GM12891 (cell line): ENCODE measurements at regions not wholly inside any gene's neighbourhood (a gene's known extent, or its start where the extent isn't known, plus 50 kb on each side); places are given as distances from the start of the nearest gene placed in this dataset.

ENCODE experiments used
- DNase-seq: peaks from one replicate; pipeline ENCODE4 v3.0.0; 2011; ENCODE audit warnings: low spot score; ENCODE audit not compliant: insufficient read length
- FAIRE-seq: peaks from 2 replicates; lab custom pipeline; 2011; peaks lifted over from hg19 to GRCh38; lab: Jason Lieb, UNC
- PAX5 ChIP-seq: IDR thresholded peaks from 2 replicates; pipeline ENCODE4 v1.6.1; 2011; ENCODE audit warnings: low read length, moderate library complexity, mild to moderate bottlenecking; ENCODE audit not compliant: insufficient read depth, severe bottlenecking
- POLR2A ChIP-seq: IDR thresholded peaks from 2 replicates; pipeline ENCODE4 v1.6.1; 2011; ENCODE audit warnings: low read depth, low read length, control low read depth
- POLR2AphosphoS5 ChIP-seq: IDR thresholded peaks from 2 replicates; pipeline ENCODE4 v1.6.1; 2011; ENCODE audit warnings: low read depth, low read length, control low read depth
- POU2F2 ChIP-seq: IDR thresholded peaks from 2 replicates; pipeline ENCODE4 v1.6.1; 2011; ENCODE audit warnings: low read depth, mild to moderate bottlenecking, control low read depth, low read length, moderate library complexity
- SPI1 ChIP-seq: IDR thresholded peaks from 2 replicates; pipeline ENCODE4 v1.6.1; 2011; ENCODE audit warnings: low read depth, low read length, control low read depth
- TAF1 ChIP-seq: IDR thresholded peaks from 2 replicates; pipeline ENCODE4 v1.6.1; 2011; ENCODE audit warnings: low read depth, low read length, control low read depth

DNA sequence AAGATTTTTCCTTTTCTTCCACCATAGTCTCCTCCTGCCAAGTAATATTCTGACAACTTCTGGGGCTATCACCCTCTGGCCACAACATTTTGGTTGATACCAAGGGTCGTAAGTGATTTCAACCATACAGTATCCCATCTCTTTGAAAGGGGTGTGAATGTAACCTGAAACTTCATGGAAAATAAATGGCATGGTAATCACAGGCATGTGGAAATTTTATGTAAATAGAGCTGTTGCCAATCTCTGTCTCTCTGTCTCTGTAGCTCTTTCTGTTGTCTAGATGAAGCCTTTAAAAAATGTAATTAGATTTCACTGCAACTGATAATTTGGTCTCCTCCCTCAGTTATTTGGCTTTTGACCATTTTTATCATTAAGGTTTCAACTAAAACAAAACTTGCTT lies 125.6 kb upstream of the RPRM start:
- no peak for DNase-seq
- TF ChIP-seq TAF1 (no peak), SPI1 (no peak), PAX5 (no peak), POLR2A (no peak), POLR2AphosphoS5 (no peak), POU2F2 (no peak)
- FAIRE-seq, result no peak

DNA sequence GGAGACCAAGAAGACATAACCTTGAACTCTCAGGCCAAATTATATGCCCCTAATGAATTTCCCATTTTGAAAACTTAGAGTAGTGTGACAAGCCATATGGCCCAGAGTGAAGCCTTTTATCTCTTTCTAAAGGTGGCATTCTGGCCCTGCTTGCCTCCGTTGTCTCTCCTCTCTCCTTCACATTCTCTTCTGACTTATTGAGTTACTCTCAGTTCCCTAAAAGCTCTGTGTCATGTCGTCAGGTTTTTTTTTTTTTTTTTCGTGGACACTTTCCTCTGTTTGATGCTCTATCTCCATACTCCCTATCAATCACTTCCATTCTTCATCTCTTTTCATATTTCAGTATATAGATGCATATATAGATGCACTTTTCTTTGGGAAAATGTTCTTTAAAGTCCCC lies 128.1 kb upstream of the RPRM start:
- FAIRE-seq (no peak), DNase-seq (no peak)
- peak; percentile 63 for TF ChIP-seq SPI1
- no peak for TF ChIP-seq POU2F2

DNA sequence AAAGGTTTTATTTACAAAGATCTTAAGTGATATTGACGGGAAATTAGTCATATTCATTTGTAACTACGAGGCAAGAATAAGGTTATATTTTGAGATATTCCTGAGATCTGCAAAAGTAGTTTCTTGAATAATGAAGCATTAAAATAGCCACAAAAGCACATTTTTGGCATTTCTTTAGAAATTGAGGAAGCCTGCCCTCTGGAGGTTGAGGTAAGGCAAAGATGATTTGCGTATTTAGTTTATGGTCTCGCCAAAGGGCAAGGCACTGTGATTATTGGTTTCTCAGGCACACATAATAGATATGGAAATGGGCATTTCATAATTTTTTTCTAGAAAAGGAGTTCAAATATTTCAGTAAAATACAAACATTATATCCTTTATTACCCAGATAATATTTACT lies 143.7 kb upstream of the RPRM start:
- FAIRE-seq, result no peak
- no peak for TF ChIP-seq POLR2AphosphoS5
- TF ChIP-seq SPI1, result no peak
- TF ChIP-seq POU2F2, result no peak
- no peak for TF ChIP-seq TAF1
- DNase-seq, result no peak

DNA sequence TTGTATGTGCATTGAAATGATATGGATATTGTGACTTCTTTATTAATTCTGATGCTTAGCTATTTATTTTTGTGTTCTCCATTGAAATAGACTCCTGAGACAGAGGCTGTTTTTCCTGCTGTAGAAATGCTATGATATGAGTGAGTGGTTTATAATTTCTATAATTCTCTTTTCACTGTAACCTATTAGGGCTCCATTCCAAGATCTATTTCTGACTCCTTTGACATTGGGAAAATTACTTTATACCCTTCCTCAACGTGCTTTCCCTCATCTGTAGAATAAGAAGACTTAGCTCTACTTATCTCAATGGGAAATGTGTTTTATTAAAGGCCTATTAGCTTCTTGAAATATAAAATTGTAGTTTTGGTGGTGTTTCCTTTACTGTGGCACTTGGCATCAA lies 144.5 kb upstream of the RPRM start:
- no peak for FAIRE-seq
- no peak for DNase-seq

DNA sequence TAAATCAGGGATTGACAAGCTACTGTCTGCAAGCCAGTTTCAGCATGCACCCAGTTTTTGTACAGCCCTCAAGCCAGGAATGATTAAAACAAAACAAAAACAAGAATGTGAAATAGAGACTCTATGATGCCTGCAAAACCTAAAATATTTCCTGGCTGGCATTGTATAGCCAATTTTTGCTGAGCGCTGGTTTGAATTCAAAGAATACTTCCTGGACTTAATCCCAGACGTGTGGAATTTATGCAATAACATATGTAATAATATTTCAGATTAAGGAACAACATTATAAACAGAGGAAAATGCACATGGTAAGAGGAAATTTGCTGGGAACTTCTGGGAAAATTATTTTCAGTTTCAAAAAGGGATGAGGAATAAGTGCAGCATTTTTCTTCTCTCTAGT lies 148.1 kb upstream of the RPRM start:
- FAIRE-seq (no peak), DNase-seq (no peak)
- TF ChIP-seq PAX5 (no peak), POU2F2 (no peak), POLR2A (no peak), SPI1 (no peak), POLR2AphosphoS5 (no peak), TAF1 (no peak)

More for the DNA sequence above, 144.5 kb upstream of the RPRM start:
- TF ChIP-seq PAX5 (no peak), POU2F2 (no peak), SPI1 (no peak), POLR2AphosphoS5 (no peak), TAF1 (no peak), POLR2A (no peak)

DNA sequence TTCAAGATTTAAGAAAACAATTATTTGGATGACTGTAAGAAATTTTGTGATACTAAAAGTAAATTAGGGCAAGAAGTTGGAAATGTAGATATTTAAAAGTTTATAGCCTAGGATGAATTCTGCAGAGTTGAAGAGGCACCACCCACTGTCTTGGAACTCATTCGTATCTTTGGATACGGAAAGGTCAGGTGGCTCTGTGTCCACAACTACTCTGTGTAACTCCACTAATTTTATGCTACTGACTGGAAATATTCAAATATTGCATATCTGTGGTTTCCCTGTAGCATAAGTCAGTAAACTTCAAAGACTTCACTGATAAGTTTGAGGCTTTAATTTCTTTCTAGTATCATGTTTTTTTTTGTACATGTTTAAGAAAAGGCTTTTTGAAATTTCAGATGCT lies 156.9 kb upstream of the RPRM start:
- TF ChIP-seq PAX5 (no peak), TAF1 (no peak), POLR2AphosphoS5 (no peak), SPI1 (no peak), POLR2A (no peak), POU2F2 (no peak)
- no peak for FAIRE-seq

DNA sequence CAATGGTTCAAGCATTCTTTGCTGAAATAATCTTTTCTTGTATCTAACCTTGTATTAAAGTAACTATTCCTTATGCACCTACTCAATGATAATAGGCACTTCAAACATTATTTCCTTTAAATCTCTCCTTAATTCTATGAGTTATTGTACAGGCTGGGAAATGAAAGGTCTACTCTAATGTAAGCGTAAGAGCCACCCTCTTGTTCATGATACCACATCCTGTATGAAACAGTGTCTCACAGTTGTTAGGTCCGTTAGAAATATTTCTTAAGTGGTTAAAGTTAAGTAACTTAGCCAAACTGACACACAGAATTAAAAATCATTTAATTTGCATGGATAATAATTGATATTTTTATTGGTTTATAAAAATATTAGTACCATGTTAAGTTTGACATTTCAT lies 162.5 kb upstream of the RPRM start:
- DNase-seq (no peak), FAIRE-seq (no peak)
- TF ChIP-seq POLR2AphosphoS5, result no peak
- TF ChIP-seq POLR2A, result no peak
- TF ChIP-seq SPI1, result no peak
- TF ChIP-seq TAF1, result no peak

More for the DNA sequence above, 156.9 kb upstream of the RPRM start:
- DNase-seq, result no peak

DNA sequence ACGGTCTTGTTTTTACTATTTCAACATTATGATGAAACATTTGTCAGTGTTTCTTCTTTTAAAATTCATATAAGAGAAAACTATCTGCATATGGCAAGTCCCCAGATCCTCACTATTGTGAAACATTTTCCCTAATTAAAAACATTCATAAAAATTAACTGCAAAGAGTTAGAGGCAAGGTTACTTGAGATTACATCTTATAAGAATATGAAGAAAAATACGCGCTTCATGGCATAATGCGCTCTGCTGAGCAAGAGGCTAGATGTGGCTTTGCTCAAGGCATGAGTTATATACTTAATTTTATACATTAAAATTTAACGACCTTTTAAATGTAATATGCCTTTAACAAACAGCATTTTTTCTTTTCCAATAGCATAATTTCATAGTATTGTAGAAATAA lies 166.4 kb upstream of the RPRM start:
- FAIRE-seq, result no peak
- DNase-seq, result no peak
- TF ChIP-seq POU2F2, result no peak
- TF ChIP-seq POLR2A, result no peak
- TF ChIP-seq TAF1, result no peak

DNA sequence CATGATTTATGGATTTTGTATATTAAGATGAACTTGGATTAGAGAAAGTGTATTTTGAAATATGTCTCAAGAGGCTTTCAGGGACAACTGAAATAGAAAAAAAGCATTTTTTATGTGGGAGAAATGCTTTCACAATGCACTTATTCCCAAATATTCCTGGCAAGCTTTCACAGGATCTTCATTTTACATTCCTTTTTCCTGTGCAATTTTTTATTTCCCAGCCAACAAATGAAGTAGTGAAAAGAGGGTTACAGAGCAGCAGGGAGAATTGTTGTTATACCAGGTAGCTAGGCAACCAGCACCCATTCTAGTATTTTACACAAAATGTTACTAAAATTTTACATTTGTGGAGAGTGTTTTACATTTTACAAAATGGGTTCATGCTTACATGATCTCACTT lies 167.0 kb upstream of the RPRM start:
- FAIRE-seq (no peak), DNase-seq (no peak)
- TF ChIP-seq POU2F2 (no peak), PAX5 (no peak), POLR2A (no peak), POLR2AphosphoS5 (no peak), SPI1 (no peak), TAF1 (no peak)

DNA sequence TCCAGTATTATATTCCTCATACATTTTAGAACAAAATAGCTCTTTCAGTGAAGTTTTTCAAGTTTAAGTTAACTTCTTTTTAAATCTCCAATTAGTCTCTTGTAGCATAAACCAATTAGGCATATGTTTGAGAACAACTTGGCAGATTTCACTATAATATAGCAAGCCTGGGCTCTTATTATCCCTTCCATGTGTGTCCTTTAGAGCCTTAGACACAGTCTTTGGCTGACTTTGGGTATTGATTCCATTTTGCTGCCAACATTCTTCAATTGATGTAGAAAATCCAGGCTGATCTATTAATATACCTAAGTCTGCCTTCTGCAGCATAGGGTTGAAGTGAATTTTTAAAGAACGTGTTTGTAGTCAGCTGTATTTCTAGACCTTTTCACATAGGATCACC lies 179.1 kb upstream of the RPRM start:
- TF ChIP-seq POLR2AphosphoS5, result no peak
- no peak for DNase-seq
- FAIRE-seq, result no peak

DNA sequence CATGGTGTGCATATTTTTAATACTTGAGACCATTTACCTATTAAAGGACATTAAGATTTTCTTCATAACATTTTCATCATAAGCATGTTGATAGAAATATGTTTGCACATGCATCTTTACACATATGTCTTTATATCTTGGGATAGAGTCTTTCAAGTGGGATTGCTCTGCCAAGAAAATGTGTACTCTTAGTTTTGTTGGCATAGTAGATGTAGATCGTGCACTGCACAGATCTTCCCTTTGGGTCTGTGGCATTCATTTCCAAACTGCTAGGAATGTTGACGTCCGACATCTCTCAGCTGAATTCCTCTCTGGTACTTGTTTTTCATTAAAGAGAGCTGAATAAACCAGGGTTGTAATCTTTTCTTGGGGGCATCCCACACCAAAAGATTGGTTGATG lies 183.2 kb upstream of the RPRM start:
- FAIRE-seq (no peak), DNase-seq (no peak)
- TF ChIP-seq POLR2AphosphoS5 (no peak), PAX5 (no peak), SPI1 (no peak), POU2F2 (no peak), TAF1 (no peak)
